ENCODE measurements at regions not wholly inside any gene's neighbourhood (a gene's known extent, or its start where the extent isn't known, plus 50 kb on each side); places are given as distances from the start of the nearest gene placed in this dataset.

DNA sequence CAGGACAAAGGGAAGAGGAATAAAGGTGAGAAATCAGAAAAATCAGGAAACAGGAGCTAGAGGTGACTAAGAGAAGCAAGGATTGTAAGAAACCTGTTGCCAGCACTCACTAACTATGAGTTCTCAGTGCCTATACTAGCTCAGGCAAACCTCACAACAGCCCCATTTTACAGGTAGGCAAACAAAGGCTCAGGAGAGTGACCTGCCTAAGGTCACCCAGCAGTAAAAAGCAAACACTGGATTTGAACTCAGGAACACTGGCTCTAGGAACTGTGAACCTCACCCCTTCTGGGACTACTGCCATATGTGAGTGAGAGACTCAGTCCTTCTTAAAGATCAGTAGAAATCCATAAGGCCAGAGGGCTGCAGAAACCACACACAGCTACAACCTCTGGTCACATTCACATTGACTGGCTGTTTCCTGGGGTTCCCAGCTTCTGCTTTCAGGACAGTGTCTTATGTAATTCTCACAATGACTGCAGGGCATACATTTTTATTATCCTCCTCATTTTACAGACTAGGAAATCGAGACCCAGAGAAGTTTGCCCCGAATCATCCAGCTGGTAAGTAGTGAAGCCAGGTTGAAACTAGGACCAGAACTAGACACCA, 80.7 kb upstream of the MAFB start:
- ChIA-PET POLR2A (ENCODE audit: unreplicated experiment) (no interaction called here), CTCF (no interaction called here)
- Histone ChIP-seq H3K9ac (ENCODE audit: low read length) (no peak overlapping the region), H3K79me2 (ENCODE audit: low read length) (no peaks in the 10 kb centered on the region), H3K36me3 (ENCODE audit: low read depth, low read length) (no peaks in the 10 kb centered on the region), H3K9me2 (replicated peaks; ENCODE audit: low read length) (no peaks in the 10 kb centered on the region), H4K20me1 (ENCODE audit: low read length) (no peaks in the 10 kb centered on the region), H3K27me3 (ENCODE audit: low read length) (peaks cover 44% of the 10 kb centered on the region), H3K4me1 (ENCODE audit: insufficient read depth, low read length) (no peaks in the 10 kb centered on the region), H3F3A (ENCODE audit: low read length, unreplicated experiment) (no peaks in the 10 kb centered on the region), H3K4me2 (ENCODE audit: low read length) (no peak overlapping the region), H3K4me3 (ENCODE audit: low read length) (no peak overlapping the region), H3K27ac (ENCODE audit: low read length) (no peak overlapping the region), H2AFZ (ENCODE audit: low read length) (no peak overlapping the region), H3K9me3 (ENCODE audit: low read length) (no peaks in the 10 kb centered on the region)
- ATAC-seq (no peak), DNase-seq (no peak)
- no TSS peak for BruUV-seq (replicated peaks)
- TF ChIP-seq, protein P1, sequence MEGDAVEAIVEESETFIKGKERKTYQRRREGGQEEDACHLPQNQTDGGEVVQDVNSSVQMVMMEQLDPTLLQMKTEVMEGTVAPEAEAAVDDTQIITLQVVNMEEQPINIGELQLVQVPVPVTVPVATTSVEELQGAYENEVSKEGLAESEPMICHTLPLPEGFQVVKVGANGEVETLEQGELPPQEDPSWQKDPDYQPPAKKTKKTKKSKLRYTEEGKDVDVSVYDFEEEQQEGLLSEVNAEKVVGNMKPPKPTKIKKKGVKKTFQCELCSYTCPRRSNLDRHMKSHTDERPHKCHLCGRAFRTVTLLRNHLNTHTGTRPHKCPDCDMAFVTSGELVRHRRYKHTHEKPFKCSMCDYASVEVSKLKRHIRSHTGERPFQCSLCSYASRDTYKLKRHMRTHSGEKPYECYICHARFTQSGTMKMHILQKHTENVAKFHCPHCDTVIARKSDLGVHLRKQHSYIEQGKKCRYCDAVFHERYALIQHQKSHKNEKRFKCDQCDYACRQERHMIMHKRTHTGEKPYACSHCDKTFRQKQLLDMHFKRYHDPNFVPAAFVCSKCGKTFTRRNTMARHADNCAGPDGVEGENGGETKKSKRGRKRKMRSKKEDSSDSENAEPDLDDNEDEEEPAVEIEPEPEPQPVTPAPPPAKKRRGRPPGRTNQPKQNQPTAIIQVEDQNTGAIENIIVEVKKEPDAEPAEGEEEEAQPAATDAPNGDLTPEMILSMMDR (conservative IDR thresholded peaks at IDR 0.05; ENCODE audit: low read depth, low read length) = no peak
- TF ChIP-seq EZH2phosphoT487 (IDR thresholded peaks at IDR 0.05; ENCODE audit: borderline replicate concordance, low read length) (no peak), EZH2 (IDR thresholded peaks at IDR 0.05; ENCODE audit: low read length, unreplicated experiment) (no peak)
- intact Hi-C loops (cut with micrococcal nuclease) = no loop called here

DNA sequence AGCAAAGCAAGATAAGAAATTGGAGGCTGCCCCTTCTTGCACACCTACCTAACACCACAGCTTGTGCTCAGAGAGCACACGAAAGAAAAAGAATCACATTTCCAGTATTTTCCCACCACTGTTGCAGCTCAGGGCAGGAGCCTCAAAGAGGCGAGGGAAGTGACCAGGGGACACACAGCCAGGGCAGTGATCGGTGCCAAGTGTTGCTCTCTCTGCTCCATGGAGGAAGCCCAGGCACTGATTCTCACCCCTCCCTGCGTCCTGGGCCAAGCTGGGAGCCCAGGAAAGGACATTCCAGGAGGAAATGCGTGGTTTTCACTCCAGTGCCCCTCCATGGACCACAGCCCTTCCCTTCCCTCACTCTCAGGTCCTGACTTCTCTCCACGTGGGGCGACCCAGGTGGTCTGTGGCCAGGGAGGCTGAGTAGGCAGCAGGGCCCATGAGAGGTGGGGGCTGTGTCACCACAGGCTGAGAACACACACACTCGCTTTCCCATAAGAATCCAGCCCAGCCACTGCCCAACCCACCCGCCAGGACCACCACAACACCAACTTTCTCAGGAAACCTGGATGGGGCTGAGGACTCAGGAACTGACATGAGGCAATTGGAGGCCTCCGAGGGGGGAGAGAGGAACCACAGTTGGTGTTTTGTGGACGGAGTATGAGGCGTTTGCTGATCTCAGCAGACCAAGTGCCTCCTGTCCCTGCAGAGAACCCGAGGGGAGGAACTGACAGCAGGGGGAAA, 81.7 kb upstream of the MAFB start:
- Histone ChIP-seq H2AFZ (ENCODE audit: low read length) (no peak overlapping the region), H3K9ac (ENCODE audit: low read length) (no peak overlapping the region), H3K27ac (ENCODE audit: low read length) (no peak overlapping the region), H3K4me2 (ENCODE audit: low read length) (no peak overlapping the region), H3K9me3 (ENCODE audit: low read length) (no peaks in the 10 kb centered on the region), H3K79me2 (ENCODE audit: low read length) (no peaks in the 10 kb centered on the region), H4K20me1 (ENCODE audit: low read length) (no peaks in the 10 kb centered on the region), H3K4me3 (ENCODE audit: low read length) (no peak overlapping the region), H3K36me3 (ENCODE audit: low read depth, low read length) (no peaks in the 10 kb centered on the region), H3F3A (ENCODE audit: low read length, unreplicated experiment) (no peaks in the 10 kb centered on the region), H3K27me3 (ENCODE audit: low read length) (peaks cover 37% of the 10 kb centered on the region), H3K9me2 (replicated peaks; ENCODE audit: low read length) (no peaks in the 10 kb centered on the region), H3K4me1 (ENCODE audit: insufficient read depth, low read length) (no peaks in the 10 kb centered on the region)
- TF ChIP-seq, protein P1 (conservative IDR thresholded peaks at IDR 0.05; ENCODE audit: low read depth, low read length) = no peak
- TF ChIP-seq EZH2phosphoT487 (IDR thresholded peaks at IDR 0.05; ENCODE audit: borderline replicate concordance, low read length) (no peak), EZH2 (IDR thresholded peaks at IDR 0.05; ENCODE audit: low read length, unreplicated experiment) (no peak)
- no TSS peak for BruUV-seq (replicated peaks)
- ATAC-seq (no peak), DNase-seq (no peak)
- CTCF ChIA-PET = no interaction called here
- intact Hi-C loops (cut with micrococcal nuclease) = no loop called here
- POLR2A ChIA-PET (ENCODE audit: unreplicated experiment) = no interaction called here

DNA sequence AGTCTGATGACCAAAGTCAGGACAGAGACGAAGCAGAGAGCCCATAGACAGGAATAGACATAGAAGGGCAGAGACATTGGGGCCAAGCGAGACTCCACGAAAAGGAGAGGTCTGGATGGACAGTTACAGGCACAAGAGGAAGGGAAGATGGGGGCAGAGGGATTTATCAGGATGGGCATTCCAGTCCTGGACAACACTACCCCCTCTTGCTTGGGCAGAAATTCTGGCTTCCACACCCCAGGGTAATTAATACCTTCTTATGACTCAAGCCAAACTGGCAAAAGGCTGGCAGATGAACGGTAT, 82.2 kb upstream of the MAFB start:
- Histone ChIP-seq H3K9me2 (replicated peaks; ENCODE audit: low read length) (no peaks in the 10 kb centered on the region), H3K36me3 (ENCODE audit: low read depth, low read length) (no peaks in the 10 kb centered on the region), H3K4me2 (ENCODE audit: low read length) (no peak overlapping the region), H3K27ac (ENCODE audit: low read length) (no peak overlapping the region), H3K79me2 (ENCODE audit: low read length) (no peaks in the 10 kb centered on the region), H4K20me1 (ENCODE audit: low read length) (no peaks in the 10 kb centered on the region), H3K27me3 (ENCODE audit: low read length) (peaks cover 32% of the 10 kb centered on the region), H3K9ac (ENCODE audit: low read length) (no peak overlapping the region), H3F3A (ENCODE audit: low read length, unreplicated experiment) (no peaks in the 10 kb centered on the region), H3K9me3 (ENCODE audit: low read length) (no peaks in the 10 kb centered on the region), H3K4me3 (ENCODE audit: low read length) (no peak overlapping the region), H3K4me1 (ENCODE audit: insufficient read depth, low read length) (no peaks in the 10 kb centered on the region), H2AFZ (ENCODE audit: low read length) (no peak overlapping the region)
- ChIA-PET POLR2A (ENCODE audit: unreplicated experiment) (no interaction called here), CTCF (no interaction called here)
- intact Hi-C loops (cut with micrococcal nuclease) = no loop called here
- ATAC-seq (no peak), DNase-seq (no peak)
- TF ChIP-seq, protein P1 (conservative IDR thresholded peaks at IDR 0.05; ENCODE audit: low read depth, low read length) = no peak
- BruUV-seq (replicated peaks) = no TSS peak
